ENCODE measurements at regions not wholly inside any gene's neighbourhood (a gene's known extent, or its start where the extent isn't known, plus 50 kb on each side); places are given as distances from the start of the nearest gene placed in this dataset.
"Not testable (repeated sequence)": the region's sequence is repeated elsewhere in the genome, so short reads cannot be mapped to it uniquely, and the experiment has no call there.

DNA sequence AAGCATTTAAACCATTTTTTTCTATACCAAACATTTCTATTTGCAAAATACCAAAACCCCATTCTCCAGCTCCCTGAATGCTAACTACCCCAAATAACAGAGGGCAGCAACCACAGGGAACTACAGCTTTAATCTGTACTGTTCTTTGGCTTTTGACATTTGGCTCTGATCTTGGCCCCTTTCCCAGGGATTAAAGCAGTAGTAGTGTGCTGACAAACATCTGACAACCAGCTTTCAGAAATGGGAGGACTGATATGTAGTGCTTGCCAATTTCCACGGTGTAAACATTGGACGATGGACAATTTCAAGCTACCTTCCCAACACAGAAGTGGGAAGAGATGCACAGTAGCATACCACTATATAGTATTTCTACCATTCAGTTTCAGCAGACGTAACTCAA, 88.4 kb upstream of the TEAD1 start:
- no peak for DNase-seq (ENCODE audit: low read depth)

DNA sequence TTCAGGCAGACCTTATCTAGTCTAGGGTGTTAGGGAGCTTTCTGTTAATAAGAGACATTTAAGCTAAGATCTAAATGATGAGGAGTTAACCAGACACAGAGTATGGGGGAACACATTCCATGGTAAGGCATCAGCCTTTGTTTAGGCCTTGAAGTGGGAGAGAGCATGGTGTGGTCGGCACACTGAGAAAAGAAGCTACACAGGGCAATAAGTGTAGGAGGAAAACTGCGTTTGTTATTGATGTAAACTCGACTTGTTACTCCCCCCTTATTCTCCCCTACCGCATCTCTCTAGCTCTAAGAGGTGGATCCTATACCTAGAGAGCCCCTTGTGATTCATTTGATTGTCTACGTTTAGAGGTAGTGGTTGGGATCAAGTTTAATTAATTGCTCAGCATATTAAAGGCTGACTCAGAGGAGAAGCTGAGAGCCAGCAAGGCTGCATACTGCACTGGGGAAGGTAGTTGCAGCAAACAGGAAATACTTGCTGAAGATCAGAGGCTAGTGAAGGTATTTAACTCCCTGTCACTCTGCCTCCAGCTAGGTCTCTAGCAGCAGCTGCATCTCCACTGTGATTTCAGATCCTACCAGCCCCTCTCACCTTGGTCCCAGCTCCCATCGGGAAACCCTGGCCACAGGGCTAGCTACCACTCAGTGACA, 86.8 kb upstream of the TEAD1 start:
- DNase-seq (ENCODE audit: low read depth) = no peak

DNA sequence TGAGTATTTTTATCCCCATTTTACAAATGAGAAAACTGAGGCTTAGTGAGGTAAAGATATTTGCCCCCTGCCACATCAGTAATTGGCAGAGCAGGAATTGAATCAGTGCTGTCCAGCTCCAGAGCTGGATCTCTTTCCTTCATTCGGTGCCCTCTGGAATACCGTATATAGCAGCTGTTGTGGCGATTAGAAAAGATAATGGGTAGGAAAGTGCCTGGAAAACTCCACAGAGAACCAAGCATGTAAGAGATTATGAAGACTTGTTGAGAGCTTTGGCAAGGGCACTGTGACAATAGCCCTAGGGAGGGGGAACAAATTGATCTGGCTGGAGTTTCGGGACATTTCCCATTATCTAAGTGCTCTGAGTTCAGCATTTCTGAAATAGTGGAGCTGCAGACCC, 82.5 kb upstream of the TEAD1 start:
- no peak for DNase-seq (ENCODE audit: low read depth)

GRCh38 chr11:12592283-12592682, 81.9 kb upstream of the TEAD1 start:
- DNase-seq (ENCODE audit: low read depth) = no peak

- not testable (repeated sequence) for DNase-seq (ENCODE audit: low read depth)
Measured at GRCh38 chr11:12595089-12595847, 79.0 kb upstream of the TEAD1 start.

- DNase-seq (ENCODE audit: low read depth) = no peak
Measured at GRCh38 chr11:12598330-12599256, 75.6 kb upstream of the TEAD1 start.

GRCh38 chr11:12599408-12600143, 74.6 kb upstream of the TEAD1 start:
- no peak for DNase-seq (ENCODE audit: low read depth)

- no peak for DNase-seq (ENCODE audit: low read depth)
Measured at GRCh38 chr11:12600829-12601228, 73.4 kb upstream of the TEAD1 start.

GRCh38 chr11:12602421-12602820, 71.8 kb upstream of the TEAD1 start:
- DNase-seq (ENCODE audit: low read depth) = no peak

DNA sequence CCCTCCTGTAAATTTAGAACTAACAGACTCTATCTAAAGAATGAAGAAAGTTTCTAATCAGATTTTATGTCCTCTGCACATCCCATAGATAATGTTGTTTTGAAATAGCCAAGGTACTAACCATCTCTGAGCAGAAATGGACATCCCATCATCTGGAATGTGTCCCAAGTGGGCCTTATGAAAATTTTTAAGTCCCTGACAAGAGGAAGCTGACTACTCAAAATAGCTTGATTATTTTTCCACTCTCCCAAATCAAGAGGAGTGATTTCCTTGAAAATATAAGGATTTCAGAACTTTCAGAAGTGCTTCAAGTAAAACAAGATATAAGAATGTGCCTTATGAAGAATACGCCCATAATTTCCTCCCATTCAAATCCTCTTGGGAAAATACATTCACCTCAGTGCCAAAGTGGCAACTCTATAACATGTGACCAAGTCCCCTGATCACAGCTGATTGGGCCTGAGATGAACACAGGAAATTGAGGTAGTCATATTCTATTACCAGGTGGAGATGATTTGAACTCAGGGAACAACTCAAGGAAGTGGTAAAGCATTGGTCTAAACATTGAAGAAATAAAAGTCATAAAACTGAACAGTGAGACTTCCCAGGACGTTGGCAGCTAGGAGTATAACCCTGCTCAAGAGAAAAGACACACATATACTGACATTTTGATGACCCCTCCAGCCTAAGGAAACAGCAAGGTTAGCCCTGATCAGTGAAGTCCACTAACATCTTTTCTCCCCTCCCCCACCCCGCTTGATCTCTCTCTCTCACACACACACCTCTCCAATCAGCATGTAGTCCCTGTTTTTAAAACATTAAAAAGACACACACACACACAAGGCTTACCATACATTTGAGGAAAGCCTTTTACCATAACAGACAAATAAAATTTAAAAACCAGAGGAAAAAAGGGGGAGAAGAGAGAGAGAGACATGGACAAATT, 70.8 kb upstream of the TEAD1 start:
- DNase-seq (ENCODE audit: low read depth) = no peak

DNA sequence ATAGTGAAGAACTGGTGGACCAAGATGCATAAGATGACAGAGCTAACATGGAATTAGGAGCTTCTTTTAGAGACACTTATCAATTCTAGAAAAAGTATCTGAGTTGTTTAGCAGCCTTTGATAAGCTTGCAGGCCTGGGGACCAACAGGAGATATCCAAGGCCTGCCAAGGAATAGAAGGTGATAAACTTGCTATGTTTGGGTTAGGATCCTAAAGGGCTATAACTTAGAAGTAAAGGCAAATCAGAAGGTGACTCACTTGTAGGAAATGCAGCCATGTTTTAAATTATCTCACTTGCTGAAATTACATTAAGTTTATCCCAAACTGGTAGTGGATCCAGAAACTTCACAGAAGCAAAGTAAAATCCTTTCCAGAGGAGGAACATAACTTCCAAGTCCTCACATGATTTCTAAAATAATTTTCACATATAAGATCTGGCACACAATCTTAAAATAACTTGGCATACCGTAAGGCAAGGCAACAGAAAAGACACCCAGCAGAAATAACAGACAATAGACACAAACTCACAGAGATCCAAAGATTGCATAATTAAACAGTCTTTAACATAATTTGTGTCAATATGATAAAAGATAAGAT, 69.6 kb upstream of the TEAD1 start:
- DNase-seq (ENCODE audit: low read depth) = no peak

DNA sequence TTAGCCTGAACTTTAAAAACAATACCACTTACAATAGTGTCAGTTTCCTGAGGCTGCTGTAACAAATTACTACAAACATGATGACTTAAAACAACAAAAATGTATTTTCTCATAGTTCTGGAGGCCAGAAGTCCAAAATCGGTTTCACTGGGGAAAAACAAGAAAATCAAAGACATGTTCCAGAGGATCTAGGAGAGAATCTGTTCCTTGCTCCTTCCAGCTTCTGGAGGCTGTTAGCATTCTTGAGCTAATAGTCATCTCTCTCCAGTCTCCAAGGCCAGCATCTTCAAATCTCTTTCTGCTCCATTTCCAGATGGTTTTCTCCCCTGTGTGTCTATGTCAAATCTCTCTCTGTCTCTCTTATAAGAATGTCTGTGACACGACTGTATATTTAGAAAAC, 67.6 kb upstream of the TEAD1 start:
- DNase-seq (ENCODE audit: low read depth) = peak; percentile 83

- not testable (repeated sequence) for DNase-seq (ENCODE audit: low read depth)
Measured at GRCh38 chr11:12608678-12609077, 65.5 kb upstream of the TEAD1 start.

DNA sequence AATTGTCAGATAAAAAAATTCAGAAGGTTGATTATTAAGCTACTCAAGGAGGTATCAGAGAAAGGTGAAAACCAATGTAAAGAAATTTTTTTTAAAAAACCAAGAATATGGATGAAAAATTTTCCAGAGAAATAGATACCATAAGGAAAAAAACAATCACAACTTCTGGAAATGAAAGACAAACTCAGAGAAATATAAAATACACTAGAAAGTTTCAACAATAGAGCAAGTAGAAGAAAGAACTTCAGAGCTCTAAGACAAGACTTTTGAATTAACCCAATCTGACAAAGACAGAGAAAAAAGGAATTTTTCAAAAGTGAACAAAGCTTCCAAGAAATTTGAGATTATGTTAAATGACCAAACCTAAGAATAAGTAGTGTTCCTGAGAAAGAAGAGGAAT, 62.9 kb upstream of the TEAD1 start:
- DNase-seq (ENCODE audit: low read depth) = no peak

- no peak for DNase-seq (ENCODE audit: low read depth)
Measured at GRCh38 chr11:12617632-12618031, 56.6 kb upstream of the TEAD1 start.

DNA sequence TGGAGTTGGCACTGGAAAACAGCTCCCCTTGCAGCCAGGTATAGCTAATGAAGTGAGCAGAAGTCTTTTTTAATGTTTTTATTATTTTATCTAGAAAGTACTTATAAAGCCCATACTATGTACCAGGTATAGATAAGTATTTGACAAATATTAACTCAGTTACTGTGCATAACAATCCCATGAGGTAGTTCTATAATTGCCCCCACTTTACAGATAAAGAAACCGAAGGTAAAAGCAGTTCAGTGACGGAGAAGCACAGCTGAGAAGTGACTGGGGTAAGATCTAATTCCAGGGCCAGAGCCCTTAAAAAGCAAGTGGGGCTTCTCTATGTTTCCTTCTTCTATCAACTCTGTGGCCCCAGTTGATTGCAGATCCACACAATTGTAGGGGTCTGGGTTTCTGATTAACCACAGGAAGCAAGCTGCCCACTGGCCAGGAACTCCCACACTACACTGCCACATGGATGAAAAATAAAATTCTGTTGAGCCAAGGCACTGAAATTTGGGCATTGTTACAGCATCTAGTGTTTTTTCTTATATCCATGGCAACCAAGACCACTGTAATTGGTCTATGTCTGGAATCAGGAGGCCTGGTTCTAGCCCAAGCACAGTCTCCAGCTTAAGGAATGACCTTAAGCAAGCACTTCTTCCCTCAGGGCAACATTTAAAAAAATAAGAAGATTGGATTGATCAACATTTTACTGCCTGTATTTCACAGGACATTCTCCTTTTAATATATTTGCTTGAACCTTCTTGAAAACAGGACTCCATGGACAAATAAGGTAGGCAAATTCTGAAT, 55.3 kb upstream of the TEAD1 start:
- no peak for DNase-seq (ENCODE audit: low read depth)

- no peak for DNase-seq (ENCODE audit: low read depth)
Measured at GRCh38 chr11:12623869-12624268, 50.4 kb upstream of the TEAD1 start.

Data from GM04504 (cell line).